ENCODE measurements at regions not wholly inside any gene's neighbourhood (a gene's known extent, or its start where the extent isn't known, plus 50 kb on each side); places are given as distances from the start of the nearest gene placed in this dataset.
"Not testable (repeated sequence)": the region's sequence is repeated elsewhere in the genome, so short reads cannot be mapped to it uniquely, and the experiment has no call there.

DNA sequence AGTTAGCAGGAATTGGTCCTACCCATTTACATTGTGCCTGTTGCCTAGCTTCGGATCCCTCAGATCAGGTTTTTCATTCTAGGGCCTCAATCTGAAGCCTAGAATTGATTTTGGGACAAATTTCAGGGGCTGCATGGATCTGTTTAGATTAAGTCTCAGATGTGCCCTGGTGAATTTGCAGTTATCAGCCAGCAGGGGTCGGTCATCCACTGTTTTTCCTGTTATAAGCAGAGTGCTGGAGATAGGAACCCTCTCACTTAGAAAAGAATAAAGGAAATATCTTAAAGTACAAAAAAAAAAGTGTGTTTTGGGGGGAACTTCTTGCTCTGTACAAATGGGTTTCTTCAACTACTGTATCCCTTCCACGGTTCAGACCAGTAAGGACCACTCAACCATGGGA lies 212.5 kb downstream of the BCHE start:
- no peak for DNase-seq

DNA sequence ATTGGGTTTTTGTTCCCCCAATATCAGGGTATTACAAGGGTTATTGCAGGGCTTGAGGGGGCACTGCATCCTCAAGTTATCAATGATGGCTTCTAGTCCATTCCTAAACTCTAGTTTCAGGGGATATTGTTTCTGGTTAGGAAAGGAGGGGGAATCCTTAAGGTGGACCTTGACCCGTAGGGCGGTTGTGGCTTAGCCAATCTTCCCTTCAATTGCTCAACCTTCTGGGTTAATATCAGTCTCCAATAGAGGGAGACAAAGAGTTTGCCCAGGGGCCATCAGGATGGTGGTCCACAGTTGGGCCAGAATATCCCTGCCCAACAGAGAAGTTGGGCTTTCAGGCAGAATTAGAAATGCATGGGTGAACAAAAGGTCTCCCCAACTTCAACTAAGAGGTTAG lies 214.9 kb downstream of the BCHE start:
- DNase-seq, result no peak

DNA sequence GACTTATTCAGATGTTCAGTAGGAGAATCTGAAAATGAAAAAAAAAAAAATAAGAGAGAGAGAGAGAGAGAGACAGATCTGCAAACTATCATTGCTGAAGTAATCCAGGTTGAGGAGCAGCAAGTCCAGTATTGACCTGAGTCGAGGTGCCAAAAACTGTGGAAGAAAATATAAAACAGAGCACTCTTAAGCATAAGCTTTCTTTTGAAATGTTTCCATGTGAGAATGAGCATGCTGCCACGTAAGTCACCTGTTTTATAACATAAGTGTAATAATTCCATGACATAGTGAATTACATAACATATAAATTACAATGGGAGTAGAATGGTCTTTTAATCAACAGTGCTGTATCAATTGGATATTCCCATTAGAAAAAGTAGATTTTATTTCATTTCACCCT lies 218.2 kb downstream of the BCHE start:
- DNase-seq, result no peak

DNA sequence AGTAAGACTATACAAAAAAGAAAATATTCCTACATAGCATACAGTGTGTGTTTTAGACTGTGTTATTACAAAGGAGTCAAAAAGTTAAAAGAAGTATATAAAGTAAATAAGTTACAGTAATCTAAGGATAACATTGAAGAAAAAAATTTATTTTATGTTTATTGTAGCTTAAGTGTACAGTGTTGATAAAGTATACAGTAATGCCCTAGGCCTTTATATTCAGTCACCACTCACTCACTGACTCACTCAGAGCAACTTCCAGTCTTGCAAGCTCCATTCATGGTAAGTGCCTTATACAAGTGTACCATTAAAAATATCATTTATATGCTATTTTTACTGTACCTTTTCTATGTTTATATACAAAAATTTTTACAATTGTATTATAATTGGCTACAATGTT lies 220.1 kb downstream of the BCHE start:
- no peak for DNase-seq

DNA sequence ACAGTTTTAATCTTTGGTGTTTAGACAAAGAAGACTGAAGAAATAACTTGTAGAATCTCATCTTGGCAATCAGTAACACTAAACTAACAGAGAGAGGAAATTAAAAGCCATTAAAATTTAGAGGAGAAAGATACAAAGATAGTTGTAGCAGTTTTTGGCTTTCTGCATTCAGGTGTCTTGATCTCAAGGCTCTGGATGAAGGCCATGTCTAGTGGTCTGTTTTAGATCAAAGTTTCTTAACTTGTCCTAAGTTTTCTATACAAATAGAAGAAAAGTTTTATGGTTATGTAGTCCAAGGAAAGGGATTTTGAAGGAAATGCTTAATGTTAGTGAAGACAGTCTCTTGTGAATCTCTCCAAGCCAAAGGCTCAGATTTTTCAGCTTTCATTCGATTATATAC lies 222.9 kb downstream of the BCHE start:
- no peak for DNase-seq

DNA sequence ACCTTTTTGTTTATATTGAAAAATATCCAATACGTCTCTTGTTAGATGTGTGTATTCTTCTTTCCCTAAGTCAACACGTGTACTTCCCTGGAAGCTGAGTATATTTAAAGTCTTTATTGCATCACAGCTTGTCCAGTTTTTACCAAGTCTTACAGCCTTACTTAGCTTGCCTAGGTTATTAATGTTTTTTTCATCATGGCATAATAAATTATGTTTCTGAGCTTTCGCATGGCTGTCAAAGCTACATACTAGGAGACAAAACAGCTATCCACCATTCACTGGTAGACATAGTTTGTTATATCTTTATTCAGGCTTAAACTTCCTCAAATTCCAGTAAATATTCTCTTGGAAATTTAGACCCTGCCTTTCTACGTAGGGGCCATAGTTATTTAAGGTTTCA lies 224.2 kb downstream of the BCHE start:
- no peak for DNase-seq

DNA sequence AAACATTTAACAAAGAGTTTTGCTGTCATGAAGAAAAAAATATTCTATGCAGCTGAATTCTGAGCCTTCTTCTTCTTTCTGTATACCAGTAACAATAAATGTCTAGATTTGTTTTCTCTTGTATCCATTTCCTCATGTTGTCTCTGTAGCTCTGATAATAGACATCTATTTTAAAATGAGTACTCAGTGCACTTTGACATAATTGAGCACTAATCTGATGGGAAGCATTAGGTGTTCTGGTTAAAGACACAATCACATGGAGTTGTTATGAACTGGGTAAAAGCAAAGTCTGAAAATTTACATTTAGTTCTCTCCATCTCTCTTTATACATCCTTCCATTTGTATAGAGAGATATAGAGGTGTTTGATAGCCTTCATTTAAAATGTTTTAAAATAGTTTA lies 230.0 kb downstream of the BCHE start:
- no peak for DNase-seq

DNA sequence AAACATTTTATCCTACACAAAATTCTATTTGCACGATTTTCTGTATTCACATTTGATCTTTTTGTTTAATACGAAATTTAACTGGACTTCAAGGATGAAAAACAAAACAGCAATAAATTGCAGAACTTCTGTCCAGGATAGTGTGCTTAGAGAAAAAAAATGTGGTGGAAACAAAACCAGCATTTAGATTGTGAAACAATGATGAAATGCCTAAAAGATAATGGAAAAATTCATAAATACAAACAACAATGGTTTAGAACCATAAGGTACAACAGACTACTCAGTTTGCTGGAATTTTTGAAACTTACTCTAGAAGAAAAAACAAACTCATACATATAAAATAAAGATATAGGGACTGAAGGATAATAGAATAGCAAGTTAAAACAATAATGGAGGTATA lies 234.0 kb downstream of the BCHE start:
- DNase-seq, result no peak

DNA sequence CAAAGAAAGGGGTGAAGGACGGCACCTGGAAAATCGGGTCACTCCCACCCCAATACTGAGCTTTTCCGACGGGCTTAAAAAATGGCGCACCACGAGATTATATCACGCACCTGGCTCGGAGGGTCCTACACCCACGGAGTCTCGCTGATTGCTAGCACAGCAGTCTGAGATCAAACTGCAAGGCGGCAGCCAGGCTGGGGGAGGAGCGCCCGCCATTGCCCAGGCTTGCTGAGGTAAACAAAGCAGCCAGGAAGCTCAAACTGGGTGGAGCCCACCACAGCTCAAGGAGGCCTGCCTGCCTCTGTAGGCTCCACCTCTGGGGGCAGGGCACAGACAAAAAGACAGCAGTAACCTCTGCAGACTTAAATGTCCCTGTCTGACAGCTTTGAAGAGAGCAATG lies 264.7 kb downstream of the BCHE start:
- not testable (repeated sequence) for DNase-seq

DNA sequence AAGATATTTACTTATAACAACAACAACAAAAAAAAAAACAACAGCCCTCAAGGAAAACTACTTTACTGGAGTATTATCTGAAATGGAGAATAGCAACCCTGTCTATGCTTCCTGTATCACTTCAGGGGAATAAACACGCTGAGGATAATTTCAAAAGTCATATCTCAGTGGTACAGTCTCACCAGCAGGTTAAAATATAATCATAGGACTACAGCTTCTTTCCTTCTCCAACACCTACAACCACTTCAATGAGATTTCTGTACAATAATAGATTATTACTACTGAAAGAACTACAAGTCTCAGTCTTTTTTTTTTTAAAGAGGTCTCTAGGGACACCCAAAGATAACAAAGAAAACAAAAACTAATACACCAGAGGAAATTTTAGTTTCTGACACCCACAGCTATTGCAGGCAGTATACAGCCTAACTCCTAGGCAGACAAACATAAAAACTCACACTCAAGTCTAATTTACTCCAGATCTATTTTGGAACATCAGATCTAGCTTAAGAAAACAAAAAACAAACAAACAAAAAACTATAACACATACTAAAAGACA lies 268.2 kb downstream of the BCHE start:
- DNase-seq, result no peak

DNA sequence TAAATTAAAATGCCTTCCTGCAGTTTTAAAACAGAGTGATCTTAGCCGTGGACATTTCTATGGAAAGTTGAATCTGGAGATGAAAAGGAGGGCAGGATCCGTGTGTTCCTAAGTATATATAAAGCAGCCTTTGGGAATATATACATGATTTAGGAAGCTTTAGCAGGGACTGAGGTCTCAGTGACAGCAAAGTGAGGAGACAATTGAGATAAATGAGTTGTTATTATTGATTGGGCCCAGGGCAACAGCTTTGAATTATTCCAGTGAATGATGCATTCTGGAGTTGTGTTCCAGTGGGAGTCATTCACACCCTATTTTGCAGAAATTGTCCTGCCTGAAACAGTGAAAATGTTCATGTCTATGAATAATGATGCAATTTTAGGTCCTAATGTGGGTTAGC lies 281.4 kb downstream of the BCHE start:
- no peak for DNase-seq

DNA sequence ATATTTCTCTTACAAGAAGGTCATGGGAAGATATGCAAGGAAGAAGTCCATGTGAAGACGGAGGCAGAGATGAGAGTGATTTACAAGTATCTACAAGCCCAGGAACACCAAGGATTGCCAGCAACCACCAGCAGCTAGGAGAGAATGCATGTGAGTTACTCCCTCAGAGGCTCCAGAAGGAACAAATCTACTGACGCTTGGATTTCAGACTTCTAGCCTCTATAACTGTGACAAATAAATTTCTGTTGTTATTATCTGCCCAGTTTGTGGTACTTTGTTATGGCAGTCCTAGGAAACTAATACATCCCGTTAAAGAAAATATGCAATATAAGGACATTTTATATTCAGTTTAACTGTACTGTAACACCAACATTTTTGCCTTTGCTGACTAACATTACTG lies 283.9 kb downstream of the BCHE start:
- DNase-seq, result no peak

DNA sequence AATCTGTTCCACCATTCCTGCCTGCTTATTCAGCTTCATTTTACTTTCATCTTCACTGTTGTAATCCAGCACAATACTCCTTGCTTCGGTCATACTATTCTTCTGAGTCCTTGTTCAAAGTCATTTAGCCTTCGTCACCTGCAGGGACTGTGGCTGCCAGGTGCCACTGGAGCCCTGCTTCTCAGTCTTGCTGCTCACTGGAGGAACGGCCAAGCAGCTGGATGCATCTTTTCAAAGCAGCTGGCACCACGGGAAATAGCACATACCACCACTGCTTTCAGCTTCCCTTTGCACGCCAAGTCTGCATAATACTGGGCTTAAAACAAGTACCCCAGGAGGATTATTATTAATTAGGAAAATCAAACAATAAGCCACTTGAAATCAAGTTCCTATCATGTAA lies 287.6 kb downstream of the BCHE start:
- no peak for DNase-seq

DNA sequence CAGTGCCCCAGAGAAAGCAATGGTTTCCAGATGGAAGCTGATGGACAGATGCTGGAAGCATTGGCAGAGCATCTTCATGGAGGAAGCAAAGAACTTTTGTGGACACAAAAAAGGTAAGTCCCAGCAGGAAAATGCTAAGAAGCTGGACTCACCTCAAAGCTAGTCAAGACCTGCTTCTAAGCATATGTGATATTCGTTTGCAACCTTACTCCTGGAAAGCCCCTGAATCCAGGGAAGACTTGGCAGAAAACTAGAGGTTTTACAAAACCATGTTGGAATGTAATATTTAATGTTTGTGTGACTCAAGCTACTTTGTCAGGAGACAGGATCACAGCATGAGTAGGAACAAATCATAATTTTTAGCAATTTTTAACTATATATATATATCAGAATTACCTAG lies 288.2 kb downstream of the BCHE start:
- DNase-seq, result no peak

DNA sequence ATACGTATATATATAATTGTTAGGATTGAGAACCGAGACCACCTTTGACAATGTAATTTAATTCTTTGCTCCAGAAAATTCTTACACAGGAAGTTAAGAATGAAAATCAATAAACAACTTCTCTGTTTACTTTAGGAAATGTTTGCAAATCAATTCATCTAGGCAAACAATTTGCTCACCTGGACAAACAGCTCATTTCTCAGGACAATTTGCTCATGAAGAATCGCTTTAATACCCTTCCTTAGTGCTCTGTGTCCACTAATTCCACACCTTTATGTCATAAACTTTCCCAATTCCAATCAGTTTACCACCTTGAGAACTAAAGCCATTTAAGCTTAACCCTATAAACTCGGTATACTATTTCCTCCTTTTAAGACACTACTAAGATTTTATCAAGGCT lies 292.2 kb downstream of the BCHE start:
- no peak for DNase-seq

DNA sequence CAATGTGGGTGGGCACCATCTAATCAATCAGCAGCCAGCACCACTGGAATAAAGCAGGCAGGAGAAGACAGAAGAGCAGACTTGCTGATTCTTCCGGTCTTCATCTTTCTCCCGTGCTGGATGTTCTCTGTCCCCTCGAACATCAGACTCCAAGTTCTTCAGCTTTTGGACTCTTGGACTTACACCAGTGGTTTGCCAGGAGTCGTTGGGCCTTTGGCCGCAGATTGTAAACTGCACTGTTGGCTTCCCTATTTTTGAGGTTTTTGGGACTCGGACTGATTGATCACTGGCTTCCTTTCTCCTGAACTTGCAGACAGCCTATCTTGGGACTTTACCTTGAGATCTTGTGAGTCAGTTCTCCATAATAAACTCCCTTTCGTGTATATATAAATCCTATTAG lies 292.8 kb downstream of the BCHE start:
- DNase-seq, result no peak

DNA sequence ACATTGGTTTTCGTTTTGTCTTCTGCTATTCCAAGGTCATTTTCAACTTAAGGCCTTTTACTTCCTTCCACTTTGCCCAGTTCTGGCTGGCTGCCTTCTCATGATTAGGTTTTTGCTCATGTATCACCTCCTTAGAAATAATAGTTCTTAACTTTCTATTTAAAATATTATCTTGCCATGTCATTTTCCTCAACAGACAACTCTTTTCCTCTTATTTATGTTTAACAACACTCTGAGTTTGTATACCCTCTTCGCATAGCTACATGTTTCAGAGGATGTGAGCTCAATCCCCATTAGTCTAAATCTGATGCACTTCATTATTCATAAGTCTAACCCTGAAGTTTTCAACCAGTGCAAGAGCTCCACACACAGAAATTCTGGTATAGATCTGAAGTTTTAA lies 299.1 kb downstream of the BCHE start:
- DNase-seq, result no peak

DNA sequence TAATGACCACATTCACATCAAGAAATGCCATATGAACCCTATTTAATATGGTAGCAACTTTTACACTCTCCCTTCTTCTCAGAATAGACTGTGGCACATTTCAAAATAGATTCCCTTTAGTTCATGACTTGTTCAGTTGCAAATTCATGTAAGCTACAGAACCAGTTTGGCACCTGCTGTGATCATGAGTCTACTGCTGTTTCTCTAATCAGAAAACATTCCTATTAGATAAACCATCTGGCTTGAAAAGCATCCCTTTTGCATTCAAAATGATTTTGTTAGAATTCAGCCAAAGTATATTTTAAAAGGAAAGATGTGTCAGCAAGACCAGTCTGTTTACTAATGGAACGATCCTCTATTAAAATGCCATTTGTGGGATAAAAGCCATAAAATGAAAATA lies 304.4 kb downstream of the BCHE start:
- no peak for DNase-seq

DNA sequence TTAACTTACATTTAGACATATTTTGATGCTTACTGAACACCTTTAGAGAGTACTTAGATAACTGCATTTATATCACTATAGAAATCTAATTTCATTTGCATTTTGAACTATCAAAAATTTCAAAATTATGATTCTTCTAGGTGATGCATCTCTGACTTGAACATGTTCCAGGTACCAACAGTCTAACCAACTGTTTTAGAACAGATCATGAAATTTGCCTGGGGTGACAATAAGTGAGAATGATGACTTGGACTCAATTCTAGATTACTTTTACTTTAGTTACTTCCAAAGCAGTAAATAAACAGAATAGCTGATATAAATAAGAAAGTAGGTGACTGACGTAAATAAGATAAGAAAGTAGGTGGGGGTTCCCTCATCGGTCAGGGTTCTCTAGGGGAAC lies 307.8 kb downstream of the BCHE start:
- no peak for DNase-seq

DNA sequence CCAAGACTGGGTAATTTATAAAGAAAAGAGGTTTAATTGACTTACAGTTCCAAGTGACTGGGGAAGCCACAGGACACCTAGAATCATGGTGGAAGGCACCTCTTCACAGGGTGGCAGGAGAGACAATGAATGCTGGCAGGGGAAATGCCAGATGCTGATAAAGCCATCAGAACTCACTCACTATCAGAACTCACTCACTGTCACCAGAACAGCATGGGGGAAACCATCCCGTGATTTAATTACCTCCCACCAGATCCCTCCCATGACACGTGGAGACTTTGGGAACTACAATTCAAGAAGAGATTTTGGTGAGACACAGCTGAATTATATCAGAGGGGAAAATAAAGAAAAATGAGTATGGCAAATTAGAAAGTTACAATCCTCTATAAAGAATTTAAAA lies 310.9 kb downstream of the BCHE start:
- DNase-seq, result no peak

DNA sequence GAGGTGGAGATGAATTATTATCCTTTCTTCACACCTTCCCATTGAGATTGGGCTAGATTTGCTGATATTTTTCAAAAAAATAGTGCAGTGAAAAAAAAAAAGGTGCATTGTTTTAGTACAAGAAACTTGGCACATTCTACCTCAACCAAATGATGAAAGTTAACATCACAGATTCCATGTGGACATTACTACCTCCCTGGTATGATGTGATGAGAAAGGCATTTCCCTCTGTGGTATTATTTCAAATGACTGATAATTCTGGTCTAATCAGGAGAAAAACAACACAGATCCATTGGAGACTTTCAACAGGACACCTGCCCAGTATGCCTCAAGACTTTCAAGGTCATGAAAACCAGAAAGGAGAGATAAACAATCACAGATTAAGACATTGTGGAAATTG lies 313.4 kb downstream of the BCHE start:
- DNase-seq, result peak; percentile 18

DNA sequence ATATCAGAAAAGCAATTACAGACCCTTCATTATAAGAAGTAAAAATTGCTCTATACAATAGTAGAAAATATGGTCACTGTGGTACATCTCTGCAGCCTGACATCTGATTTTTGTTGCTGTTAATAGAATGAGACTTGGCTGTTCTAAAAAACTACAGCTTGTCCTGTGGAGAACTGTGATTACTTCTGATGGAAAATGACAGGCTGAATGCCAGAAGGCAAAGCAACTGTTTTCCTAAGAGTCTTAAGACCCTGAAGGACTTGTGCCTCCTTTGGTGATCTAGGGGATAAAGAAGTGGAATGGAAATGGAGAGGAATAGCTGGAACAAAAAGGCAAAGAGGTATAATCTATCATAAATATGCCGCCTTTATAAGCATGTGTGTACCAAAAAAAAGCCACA lies 314.8 kb downstream of the BCHE start:
- DNase-seq, result no peak

DNA sequence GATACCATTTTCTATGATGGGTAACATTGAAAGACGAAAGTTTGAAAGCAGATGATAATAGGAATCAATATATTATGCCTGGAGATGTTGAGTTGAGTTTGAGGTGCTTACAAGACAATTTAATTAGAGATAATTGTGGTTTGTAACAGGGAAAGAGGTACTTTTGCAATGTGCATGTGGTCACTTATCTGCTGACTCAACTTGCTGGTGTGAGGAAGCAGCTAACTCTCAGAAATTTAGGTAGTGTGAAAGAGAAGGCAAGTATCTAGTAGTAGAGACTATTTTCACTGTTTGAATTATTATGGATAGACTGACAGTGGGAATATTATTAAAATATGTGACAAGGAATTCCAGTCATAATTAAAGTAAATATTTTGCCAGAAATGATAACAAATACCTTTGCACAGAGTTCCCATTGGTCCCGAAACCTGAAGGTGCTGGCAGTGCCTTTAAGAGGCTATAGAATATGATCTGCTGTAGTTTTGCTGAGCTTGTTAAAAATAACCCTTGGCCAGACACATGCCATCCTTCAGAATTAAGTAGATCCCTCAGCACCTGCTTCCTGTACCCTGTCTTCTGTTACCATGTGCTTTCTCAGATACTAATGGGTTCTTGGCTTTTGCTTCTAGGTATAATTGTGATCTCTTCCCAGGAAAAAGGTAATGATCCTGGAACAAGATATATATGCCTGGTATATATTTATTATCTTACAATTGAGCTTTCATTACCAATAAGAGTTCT lies 315.9 kb downstream of the BCHE start:
- no peak for DNase-seq

DNA sequence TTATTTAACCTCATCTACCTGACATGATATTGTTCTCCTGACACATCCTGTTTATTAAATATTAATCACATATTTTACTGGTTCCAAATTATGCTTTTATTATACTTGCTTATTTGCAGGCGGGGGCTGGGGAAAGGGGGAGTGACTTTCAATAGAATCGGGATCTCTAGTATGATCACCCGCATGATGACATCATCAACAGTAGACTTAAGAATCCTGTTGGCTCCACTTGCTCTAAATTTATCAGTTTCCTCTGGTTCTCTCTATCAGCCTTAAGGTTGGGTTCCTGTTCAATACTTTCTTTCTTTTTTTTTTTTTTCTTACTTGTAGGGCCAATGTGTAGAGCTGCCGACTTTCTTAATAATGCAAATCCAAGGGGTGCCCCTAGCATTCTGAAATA lies 317.5 kb downstream of the BCHE start:
- no peak for DNase-seq

DNA sequence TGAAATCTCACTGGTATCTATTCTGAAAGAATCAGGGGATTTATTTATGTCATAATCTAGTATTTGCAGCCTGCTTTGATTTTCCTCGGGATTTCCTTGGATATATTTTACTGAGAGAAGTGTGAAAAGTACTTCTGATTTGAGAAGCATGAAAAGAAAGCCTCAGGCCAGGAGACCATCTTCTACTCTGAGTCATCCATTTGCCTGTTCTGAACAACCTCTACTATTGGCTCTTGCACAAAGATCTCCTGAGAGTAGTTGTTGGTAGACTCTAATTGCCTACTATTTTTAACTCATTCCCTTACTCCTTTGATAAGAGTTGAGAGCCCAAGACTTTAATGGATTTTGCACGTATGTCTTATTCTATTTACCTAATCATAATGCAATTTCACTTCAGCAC lies 318.9 kb downstream of the BCHE start:
- DNase-seq, result no peak

Data from kidney glomerular epithelial cell (primary cell).